NCI-H345 treated with DMSO at 0.1 percent for 48 hours (cell line): ENCODE measurements at regions not wholly inside any gene's neighbourhood (a gene's known extent, or its start where the extent isn't known, plus 50 kb on each side); places are given as distances from the start of the nearest gene placed in this dataset.

Experiments
- DNase-seq: peaks from one replicate; lab custom pipeline; 2025; ENCODE audit not compliant: unreplicated experiment; lab: John Stamatoyannopoulos, UW

GRCh38 chr12:111029305-111029704 lies 108.9 kb upstream of the MYL2 start:
- no peak for DNase-seq

GRCh38 chr12:111028830-111029229 lies 108.5 kb upstream of the MYL2 start:
- DNase-seq = no peak

- DNase-seq = no peak
These were observed 107.1 kb upstream of the MYL2 start for GRCh38 chr12:111027431-111027830.

GRCh38 chr12:111025792-111026430 lies 105.5 kb upstream of the MYL2 start:
- no peak for DNase-seq

GRCh38 chr12:111025301-111025700 lies 104.9 kb upstream of the MYL2 start:
- no peak for DNase-seq

- peak; percentile 3 for DNase-seq
These were observed 103.9 kb upstream of the MYL2 start for GRCh38 chr12:111024205-111024801.

GRCh38 chr12:111022386-111022785 lies 102.0 kb upstream of the MYL2 start:
- no peak for DNase-seq

- no peak for DNase-seq
These were observed 94.2 kb upstream of the MYL2 start for GRCh38 chr12:111014547-111014946.

GRCh38 chr12:111012918-111013317 lies 92.5 kb upstream of the MYL2 start:
- DNase-seq = no peak

- no peak for DNase-seq
These were observed 91.7 kb upstream of the MYL2 start for GRCh38 chr12:111011999-111012600.

- DNase-seq = no peak
These were observed 90.7 kb upstream of the MYL2 start for GRCh38 chr12:111010916-111011657.

- no peak for DNase-seq
These were observed 89.7 kb upstream of the MYL2 start for GRCh38 chr12:111010061-111010460.

GRCh38 chr12:111006621-111007020 lies 86.2 kb upstream of the MYL2 start:
- DNase-seq = no peak

- DNase-seq = no peak
These were observed 78.6 kb upstream of the MYL2 start for GRCh38 chr12:110998971-110999370.

- no peak for DNase-seq
These were observed 77.8 kb upstream of the MYL2 start for GRCh38 chr12:110998165-110998564.

- no peak for DNase-seq
These were observed 76.0 kb upstream of the MYL2 start for GRCh38 chr12:110996415-110996814.

- no peak for DNase-seq
These were observed 75.2 kb upstream of the MYL2 start for GRCh38 chr12:110995615-110996014.

- DNase-seq = no peak
These were observed 74.6 kb upstream of the MYL2 start for GRCh38 chr12:110995016-110995415.

- no peak for DNase-seq
These were observed 73.1 kb upstream of the MYL2 start for GRCh38 chr12:110993434-110993833.

GRCh38 chr12:110992909-110993308 lies 72.5 kb upstream of the MYL2 start:
- DNase-seq = no peak

GRCh38 chr12:110983811-110984210 lies 63.4 kb upstream of the MYL2 start:
- no peak for DNase-seq

- DNase-seq = no peak
These were observed 52.5 kb upstream of the MYL2 start for GRCh38 chr12:110972866-110973265.
